ENCODE measurements at regions not wholly inside any gene's neighbourhood (a gene's known extent, or its start where the extent isn't known, plus 50 kb on each side); places are given as distances from the start of the nearest gene placed in this dataset.

DNA sequence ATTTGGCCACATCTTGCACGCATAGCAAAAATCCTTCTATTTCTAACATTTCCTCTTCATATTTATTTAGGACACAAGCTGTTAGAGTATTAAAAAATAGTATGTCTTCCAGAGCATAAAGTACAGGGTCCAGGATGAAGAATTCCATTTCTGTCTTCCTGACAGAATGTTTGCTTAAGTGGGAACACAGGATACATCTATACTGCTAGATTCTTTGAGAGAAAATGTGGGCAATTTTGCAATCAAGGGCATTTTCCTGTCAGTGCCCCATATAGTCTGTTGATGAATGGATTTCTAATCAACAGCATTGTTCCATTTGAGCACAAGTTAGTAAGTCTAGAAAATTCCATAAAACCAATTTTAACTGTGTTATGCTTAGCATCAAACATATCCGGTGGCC lies 409.9 kb downstream of the CPS1 start:
- TF ChIP-seq, protein P1, sequence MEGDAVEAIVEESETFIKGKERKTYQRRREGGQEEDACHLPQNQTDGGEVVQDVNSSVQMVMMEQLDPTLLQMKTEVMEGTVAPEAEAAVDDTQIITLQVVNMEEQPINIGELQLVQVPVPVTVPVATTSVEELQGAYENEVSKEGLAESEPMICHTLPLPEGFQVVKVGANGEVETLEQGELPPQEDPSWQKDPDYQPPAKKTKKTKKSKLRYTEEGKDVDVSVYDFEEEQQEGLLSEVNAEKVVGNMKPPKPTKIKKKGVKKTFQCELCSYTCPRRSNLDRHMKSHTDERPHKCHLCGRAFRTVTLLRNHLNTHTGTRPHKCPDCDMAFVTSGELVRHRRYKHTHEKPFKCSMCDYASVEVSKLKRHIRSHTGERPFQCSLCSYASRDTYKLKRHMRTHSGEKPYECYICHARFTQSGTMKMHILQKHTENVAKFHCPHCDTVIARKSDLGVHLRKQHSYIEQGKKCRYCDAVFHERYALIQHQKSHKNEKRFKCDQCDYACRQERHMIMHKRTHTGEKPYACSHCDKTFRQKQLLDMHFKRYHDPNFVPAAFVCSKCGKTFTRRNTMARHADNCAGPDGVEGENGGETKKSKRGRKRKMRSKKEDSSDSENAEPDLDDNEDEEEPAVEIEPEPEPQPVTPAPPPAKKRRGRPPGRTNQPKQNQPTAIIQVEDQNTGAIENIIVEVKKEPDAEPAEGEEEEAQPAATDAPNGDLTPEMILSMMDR (conservative IDR thresholded peaks at IDR 0.05; ENCODE audit: low read depth in 2 of 2) = no peak
- TF ChIP-seq CREB1 (CRISPR knock-in tag; IDR thresholded peaks at IDR 0.05; ENCODE audit: low read depth) = no peak
- TF ChIP-seq ZNF331 (CRISPR knock-in tag; IDR thresholded peaks at IDR 0.05; ENCODE audit: low read depth) = no peak
- TF ChIP-seq POLR2AphosphoS5 (IDR thresholded peaks at IDR 0.05; ENCODE audit: low read depth) = no peak
- no peak for TF ChIP-seq EZH2phosphoT487 (IDR thresholded peaks at IDR 0.05; ENCODE audit: unreplicated experiment)
- TF ChIP-seq, protein P2, sequence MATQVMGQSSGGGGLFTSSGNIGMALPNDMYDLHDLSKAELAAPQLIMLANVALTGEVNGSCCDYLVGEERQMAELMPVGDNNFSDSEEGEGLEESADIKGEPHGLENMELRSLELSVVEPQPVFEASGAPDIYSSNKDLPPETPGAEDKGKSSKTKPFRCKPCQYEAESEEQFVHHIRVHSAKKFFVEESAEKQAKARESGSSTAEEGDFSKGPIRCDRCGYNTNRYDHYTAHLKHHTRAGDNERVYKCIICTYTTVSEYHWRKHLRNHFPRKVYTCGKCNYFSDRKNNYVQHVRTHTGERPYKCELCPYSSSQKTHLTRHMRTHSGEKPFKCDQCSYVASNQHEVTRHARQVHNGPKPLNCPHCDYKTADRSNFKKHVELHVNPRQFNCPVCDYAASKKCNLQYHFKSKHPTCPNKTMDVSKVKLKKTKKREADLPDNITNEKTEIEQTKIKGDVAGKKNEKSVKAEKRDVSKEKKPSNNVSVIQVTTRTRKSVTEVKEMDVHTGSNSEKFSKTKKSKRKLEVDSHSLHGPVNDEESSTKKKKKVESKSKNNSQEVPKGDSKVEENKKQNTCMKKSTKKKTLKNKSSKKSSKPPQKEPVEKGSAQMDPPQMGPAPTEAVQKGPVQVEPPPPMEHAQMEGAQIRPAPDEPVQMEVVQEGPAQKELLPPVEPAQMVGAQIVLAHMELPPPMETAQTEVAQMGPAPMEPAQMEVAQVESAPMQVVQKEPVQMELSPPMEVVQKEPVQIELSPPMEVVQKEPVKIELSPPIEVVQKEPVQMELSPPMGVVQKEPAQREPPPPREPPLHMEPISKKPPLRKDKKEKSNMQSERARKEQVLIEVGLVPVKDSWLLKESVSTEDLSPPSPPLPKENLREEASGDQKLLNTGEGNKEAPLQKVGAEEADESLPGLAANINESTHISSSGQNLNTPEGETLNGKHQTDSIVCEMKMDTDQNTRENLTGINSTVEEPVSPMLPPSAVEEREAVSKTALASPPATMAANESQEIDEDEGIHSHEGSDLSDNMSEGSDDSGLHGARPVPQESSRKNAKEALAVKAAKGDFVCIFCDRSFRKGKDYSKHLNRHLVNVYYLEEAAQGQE (IDR thresholded peaks at IDR 0.05; ENCODE audit: unreplicated experiment) = no peak
- no peak for TF ChIP-seq ZNF114 (CRISPR knock-in tag; IDR thresholded peaks at IDR 0.05)
- TF ChIP-seq NANOG (IDR thresholded peaks at IDR 0.05; ENCODE audit: borderline replicate concordance) = no peak
- TF ChIP-seq JUNB (IDR thresholded peaks at IDR 0.05; ENCODE audit: unreplicated experiment) = no peak
- TF ChIP-seq EZH2 (IDR thresholded peaks at IDR 0.05; ENCODE audit: low read depth, unreplicated experiment) = no peak
- TF ChIP-seq, protein P3, sequence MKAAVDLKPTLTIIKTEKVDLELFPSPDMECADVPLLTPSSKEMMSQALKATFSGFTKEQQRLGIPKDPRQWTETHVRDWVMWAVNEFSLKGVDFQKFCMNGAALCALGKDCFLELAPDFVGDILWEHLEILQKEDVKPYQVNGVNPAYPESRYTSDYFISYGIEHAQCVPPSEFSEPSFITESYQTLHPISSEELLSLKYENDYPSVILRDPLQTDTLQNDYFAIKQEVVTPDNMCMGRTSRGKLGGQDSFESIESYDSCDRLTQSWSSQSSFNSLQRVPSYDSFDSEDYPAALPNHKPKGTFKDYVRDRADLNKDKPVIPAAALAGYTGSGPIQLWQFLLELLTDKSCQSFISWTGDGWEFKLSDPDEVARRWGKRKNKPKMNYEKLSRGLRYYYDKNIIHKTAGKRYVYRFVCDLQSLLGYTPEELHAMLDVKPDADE (IDR thresholded peaks at IDR 0.05) = no peak

Data from GM23338 (cell line).